ENCODE measurements at regions not wholly inside any gene's neighbourhood (a gene's known extent, or its start where the extent isn't known, plus 50 kb on each side); places are given as distances from the start of the nearest gene placed in this dataset.
"Not testable (repeated sequence)": the region's sequence is repeated elsewhere in the genome, so short reads cannot be mapped to it uniquely, and the experiment has no call there.

DNA sequence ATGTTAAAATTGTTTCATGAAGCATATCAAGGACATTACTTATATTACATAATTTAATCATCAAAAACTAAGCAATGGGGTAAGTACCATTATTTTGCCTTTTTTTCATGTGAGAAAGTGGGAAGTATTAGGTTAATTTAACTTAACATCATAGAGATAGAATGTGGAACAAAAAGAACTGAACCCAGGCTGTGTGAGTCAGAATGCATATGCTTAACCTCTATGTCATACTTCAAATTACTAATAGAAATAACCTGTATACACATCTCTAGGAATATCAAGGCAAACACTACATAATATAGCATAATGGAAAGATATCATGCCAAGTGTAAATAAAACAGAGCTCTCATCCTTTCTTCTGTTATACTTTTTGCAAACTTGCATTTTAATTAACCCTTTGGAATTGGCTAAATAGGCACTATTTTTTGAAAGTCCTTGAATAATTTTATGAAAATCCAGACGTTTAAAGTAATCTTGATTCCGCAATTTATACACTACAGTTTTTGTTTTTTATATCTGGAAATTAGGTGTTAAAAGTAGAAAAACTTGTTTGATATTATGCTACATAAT lies 777.7 kb downstream of the SLC6A15 start:
- no peak overlapping the region for H3K27ac ChIP-seq
- TF ChIP-seq, protein P1, sequence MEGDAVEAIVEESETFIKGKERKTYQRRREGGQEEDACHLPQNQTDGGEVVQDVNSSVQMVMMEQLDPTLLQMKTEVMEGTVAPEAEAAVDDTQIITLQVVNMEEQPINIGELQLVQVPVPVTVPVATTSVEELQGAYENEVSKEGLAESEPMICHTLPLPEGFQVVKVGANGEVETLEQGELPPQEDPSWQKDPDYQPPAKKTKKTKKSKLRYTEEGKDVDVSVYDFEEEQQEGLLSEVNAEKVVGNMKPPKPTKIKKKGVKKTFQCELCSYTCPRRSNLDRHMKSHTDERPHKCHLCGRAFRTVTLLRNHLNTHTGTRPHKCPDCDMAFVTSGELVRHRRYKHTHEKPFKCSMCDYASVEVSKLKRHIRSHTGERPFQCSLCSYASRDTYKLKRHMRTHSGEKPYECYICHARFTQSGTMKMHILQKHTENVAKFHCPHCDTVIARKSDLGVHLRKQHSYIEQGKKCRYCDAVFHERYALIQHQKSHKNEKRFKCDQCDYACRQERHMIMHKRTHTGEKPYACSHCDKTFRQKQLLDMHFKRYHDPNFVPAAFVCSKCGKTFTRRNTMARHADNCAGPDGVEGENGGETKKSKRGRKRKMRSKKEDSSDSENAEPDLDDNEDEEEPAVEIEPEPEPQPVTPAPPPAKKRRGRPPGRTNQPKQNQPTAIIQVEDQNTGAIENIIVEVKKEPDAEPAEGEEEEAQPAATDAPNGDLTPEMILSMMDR (conservative IDR thresholded peaks at IDR 0.05): no peak
- TF ChIP-seq ZFX (IDR thresholded peaks at IDR 0.05): no peak

DNA sequence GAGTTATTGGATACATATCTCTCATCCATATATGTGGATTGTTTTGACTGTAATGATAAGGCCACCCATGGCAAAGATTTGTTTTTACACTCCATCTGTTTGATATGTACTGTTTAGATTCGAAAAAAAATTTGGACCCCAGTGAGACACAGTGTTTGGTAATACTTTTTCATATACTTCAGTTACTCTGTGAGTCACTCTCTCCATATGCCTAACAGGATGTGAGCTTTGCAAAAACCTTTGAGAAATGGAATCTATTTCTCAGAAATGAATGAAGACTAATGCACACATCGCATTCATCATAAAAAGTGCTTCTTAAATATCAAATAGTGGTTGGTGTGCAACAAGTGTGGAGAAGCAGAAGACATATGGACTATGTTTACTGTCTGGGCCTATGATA lies 781.5 kb downstream of the SLC6A15 start:
- TF ChIP-seq, protein P1 (conservative IDR thresholded peaks at IDR 0.05): no peak
- TF ChIP-seq ZFX (IDR thresholded peaks at IDR 0.05): no peak

GRCh38 chr12:84128117-84128991 lies 784.2 kb downstream of the SLC6A15 start:
- no peak overlapping the region for H3K27ac ChIP-seq
- TF ChIP-seq, protein P1 (conservative IDR thresholded peaks at IDR 0.05): no peak
- no peak for TF ChIP-seq ZFX (IDR thresholded peaks at IDR 0.05)

More for the DNA sequence above, 781.5 kb downstream of the SLC6A15 start:
- no peak overlapping the region for H3K27ac ChIP-seq

- TF ChIP-seq, protein P1 (conservative IDR thresholded peaks at IDR 0.05): no peak
- no peak for TF ChIP-seq ZFX (IDR thresholded peaks at IDR 0.05)
- H3K27ac ChIP-seq: no peak overlapping the region
These were observed 788.4 kb downstream of the SLC6A15 start for GRCh38 chr12:84124211-84124610.

- TF ChIP-seq ZFX (IDR thresholded peaks at IDR 0.05): no peak
- TF ChIP-seq, protein P1 (conservative IDR thresholded peaks at IDR 0.05): no peak
- no peak overlapping the region for H3K27ac ChIP-seq
These were observed 795.4 kb downstream of the SLC6A15 start for GRCh38 chr12:84117190-84117589.

- no peak overlapping the region for H3K27ac ChIP-seq
- TF ChIP-seq, protein P1 (conservative IDR thresholded peaks at IDR 0.05): no peak
These were observed 798.9 kb downstream of the SLC6A15 start for GRCh38 chr12:84113666-84114065.

DNA sequence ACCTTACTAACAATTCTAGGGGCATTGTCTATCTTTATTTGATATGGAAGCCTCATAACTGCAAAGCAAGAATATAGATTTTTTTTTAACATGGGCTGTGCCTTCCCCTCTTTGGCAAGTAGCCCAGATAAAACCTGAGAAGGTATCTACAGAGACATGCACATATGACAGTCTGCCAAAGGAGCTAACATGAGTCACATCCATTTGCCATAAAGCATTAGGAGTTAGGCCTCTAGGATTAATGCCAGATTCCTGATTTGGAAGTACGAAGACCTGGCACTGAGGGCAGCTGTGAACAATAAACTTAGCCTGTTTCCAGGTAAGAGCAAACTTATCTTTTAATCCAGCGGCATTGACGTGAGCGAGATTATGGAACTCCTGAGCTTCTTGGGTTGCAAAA lies 808.7 kb downstream of the SLC6A15 start:
- H3K27ac ChIP-seq: not testable (repeated sequence)

GRCh38 chr12:84101963-84102362 lies 810.6 kb downstream of the SLC6A15 start:
- H3K27ac ChIP-seq: not testable (repeated sequence)

- H3K27ac ChIP-seq: not testable (repeated sequence)
These were observed 813.0 kb downstream of the SLC6A15 start for GRCh38 chr12:84099591-84099990.
